Ovary (tissue), 3 donors: ENCODE measurements at regions not wholly inside any gene's neighbourhood (a gene's known extent, or its start where the extent isn't known, plus 50 kb on each side); places are given as distances from the start of the nearest gene placed in this dataset.

Experiments
- EP300 ChIP-seq: sonication (generic); formaldehyde crosslinking; IDR thresholded peaks from one replicate; pipeline ENCODE4 v1.6.1; 2017; ENCODE audit warnings: antibody characterized with exemption
- POLR2A ChIP-seq: fragments of 450-650 bp; IDR thresholded peaks from one replicate; pipeline ENCODE4 v1.6.1; 2017; ENCODE audit warnings: antibody characterized with exemption, mild to moderate bottlenecking, moderate library complexity
- TF ChIP-seq, protein P1 (sequence below), 3 donors: fragments of 450-650 bp in 2 of 3; fragments of 200-600 bp in 1 of 3; IDR thresholded peaks; one replicate each; pipeline versions ENCODE4 v1.5.1 to v1.8.0; 2016 to 2022; ENCODE audit warnings: antibody characterized with exemption in 3 of 3, mild to moderate bottlenecking in 1 of 3
- donor health status: DM: no; HTN: no; CAD: no.

DNA sequence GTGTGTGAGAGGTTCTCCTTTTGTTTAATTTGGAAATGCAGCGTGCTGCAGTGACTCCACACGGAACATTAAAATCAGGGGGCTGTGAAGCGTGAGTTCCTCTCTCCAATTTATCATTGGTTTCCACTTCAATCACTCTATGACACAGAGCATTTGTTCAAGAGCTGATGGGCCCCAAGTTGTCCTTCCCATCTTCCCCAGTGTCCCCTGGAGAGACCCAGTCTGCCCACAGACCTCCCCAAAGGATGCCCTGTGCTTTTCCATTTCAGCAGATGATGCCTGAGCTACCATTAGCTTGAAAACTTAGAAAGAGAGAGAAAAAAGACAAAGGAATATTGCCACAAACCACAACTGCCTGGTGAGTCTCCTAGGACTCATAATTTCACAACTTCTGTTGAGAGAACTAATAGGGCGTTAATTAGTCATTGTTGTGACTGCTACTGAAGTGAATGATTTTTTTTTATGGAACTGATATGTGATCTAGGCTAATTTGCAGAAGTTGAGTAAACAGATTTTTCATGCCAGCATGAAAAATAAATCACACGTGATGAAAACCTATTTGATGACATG, 772.7 kb downstream of the SEMA5A start:
- TF ChIP-seq, protein P1, sequence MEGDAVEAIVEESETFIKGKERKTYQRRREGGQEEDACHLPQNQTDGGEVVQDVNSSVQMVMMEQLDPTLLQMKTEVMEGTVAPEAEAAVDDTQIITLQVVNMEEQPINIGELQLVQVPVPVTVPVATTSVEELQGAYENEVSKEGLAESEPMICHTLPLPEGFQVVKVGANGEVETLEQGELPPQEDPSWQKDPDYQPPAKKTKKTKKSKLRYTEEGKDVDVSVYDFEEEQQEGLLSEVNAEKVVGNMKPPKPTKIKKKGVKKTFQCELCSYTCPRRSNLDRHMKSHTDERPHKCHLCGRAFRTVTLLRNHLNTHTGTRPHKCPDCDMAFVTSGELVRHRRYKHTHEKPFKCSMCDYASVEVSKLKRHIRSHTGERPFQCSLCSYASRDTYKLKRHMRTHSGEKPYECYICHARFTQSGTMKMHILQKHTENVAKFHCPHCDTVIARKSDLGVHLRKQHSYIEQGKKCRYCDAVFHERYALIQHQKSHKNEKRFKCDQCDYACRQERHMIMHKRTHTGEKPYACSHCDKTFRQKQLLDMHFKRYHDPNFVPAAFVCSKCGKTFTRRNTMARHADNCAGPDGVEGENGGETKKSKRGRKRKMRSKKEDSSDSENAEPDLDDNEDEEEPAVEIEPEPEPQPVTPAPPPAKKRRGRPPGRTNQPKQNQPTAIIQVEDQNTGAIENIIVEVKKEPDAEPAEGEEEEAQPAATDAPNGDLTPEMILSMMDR (IDR thresholded peaks at IDR 0.05), result no peak
- TF ChIP-seq EP300 (no peak), POLR2A (no peak)
